NCI-H2227 (cell line): ENCODE measurements at regions not wholly inside any gene's neighbourhood (a gene's known extent, or its start where the extent isn't known, plus 50 kb on each side); places are given as distances from the start of the nearest gene placed in this dataset.

Experiments used
- DNase-seq: peaks from one replicate; lab custom pipeline; 2025; ENCODE audit not compliant: unreplicated experiment; lab: John Stamatoyannopoulos, UW

- DNase-seq: no peak
Measured at GRCh38 chr2:43039376-43040080, 186.9 kb downstream of the ZFP36L2 start.

DNA sequence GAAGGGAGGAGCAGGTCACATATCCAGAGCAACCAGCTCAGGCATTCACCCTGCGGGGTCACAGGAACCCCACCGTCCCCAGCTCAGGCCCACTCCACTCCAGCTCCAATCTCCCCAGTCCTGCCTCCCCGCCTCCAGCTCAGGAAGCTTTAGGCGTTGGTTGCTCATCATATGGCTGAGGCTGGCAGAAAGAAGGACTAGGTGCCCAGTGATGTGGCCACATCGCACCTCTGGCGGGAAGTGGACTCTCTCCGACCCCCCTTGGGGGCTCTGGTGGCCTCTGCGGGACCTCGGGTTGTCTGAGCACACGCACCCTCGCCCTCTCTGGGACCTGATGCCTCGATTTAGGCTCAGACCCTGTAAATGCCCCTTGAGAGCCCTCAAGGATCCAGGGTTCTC, 187.7 kb downstream of the ZFP36L2 start:
- DNase-seq: no peak

DNA sequence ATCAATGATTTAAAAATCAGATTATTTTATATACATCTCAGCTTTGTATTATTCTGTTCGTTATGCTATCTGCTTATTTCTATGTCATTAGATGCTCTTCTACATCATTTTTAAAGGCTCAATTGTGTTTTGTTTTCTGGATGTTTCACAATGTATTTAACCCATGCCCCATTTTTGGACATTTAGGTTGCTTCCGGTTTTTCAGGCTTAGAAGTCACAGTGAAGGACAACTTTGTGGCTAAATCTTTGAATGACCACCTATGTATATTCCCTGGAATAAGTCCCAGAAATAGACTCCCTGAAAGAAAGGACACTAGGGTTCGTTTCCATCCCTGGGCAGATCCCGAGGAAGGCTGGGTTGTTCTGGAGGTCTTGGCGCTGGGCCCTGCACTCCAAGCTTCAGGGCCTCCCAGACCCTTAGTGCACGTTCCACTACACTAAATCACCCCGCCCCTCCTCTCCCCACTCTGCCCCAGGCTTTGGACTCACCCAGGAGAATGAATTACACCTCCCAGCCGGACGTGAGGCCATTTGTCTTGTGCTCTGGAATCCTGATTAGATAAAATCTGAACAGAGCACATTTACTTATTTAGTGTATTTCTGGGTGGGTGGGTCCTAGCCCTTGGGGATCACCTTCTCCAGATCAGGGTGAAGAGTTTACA, 188.2 kb downstream of the ZFP36L2 start:
- DNase-seq: no peak

- DNase-seq: no peak
Measured at GRCh38 chr2:43035922-43036321, 190.5 kb downstream of the ZFP36L2 start.

GRCh38 chr2:43034921-43035320, 191.5 kb downstream of the ZFP36L2 start:
- DNase-seq: no peak

GRCh38 chr2:43034242-43034619, 192.2 kb downstream of the ZFP36L2 start:
- no peak for DNase-seq

DNA sequence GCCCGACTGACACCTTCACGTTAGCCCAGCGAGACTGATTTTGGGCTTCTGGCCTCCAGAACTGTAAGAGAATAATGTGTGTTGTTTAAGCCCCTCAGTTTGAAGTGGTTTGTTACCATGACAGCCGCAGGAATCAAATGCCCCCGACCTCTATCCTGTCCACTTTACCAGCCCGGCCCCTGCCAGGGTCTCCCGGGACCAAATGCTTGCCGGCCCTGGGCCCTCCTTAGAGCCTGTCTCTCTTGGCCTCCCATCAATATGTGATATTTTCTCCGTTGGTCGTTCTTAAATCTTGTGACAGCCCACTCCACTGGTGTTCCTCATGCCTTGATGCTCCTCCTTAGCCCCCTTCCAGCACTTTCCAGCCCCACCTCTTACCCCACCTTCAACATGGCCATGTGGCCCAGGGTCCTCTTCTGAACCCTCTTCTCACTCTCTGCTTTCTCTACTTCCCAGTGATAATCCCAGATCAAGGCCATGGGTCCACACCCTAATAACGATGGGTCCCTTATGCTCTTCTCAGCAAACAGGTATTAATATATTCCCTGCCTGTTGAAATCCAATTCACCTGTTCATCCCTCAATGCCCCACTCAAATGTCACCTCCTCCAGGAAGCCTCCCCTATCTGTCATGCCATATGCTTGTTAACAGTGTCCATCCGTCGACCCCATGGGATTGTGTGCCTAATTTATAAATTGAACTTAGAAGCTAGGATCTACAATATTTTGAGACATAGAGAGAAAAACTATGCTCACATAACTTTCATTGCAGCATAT, 192.8 kb downstream of the ZFP36L2 start:
- DNase-seq: no peak

- DNase-seq: no peak
Measured at GRCh38 chr2:43033016-43033270, 193.5 kb downstream of the ZFP36L2 start.

GRCh38 chr2:43032213-43033015, 194.0 kb downstream of the ZFP36L2 start:
- no peak for DNase-seq

- DNase-seq: no peak
Measured at GRCh38 chr2:43031471-43032212, 194.8 kb downstream of the ZFP36L2 start.

GRCh38 chr2:43030551-43031307, 195.7 kb downstream of the ZFP36L2 start:
- DNase-seq: no peak

GRCh38 chr2:43029186-43029585, 197.2 kb downstream of the ZFP36L2 start:
- DNase-seq: no peak

DNA sequence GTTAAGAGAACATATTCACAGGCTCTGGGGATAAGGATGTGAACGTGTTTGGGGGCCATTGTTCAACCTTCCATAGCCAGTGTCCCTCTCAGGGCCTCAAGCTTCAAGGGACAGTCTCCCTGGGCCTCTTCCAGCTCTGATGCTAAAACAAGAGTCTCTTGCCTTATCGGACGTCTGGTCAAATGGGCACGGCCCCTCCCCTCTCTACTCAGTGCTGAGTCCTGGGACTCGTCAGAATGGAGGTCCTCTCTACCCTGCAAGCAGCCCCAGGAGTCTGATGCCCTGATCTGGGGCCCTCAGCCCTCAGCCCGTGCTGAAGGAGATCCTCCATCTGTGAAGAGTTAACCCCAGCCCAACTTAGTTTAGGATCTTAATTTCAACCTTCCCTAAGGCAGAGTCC, 198.2 kb downstream of the ZFP36L2 start:
- DNase-seq: no peak

DNA sequence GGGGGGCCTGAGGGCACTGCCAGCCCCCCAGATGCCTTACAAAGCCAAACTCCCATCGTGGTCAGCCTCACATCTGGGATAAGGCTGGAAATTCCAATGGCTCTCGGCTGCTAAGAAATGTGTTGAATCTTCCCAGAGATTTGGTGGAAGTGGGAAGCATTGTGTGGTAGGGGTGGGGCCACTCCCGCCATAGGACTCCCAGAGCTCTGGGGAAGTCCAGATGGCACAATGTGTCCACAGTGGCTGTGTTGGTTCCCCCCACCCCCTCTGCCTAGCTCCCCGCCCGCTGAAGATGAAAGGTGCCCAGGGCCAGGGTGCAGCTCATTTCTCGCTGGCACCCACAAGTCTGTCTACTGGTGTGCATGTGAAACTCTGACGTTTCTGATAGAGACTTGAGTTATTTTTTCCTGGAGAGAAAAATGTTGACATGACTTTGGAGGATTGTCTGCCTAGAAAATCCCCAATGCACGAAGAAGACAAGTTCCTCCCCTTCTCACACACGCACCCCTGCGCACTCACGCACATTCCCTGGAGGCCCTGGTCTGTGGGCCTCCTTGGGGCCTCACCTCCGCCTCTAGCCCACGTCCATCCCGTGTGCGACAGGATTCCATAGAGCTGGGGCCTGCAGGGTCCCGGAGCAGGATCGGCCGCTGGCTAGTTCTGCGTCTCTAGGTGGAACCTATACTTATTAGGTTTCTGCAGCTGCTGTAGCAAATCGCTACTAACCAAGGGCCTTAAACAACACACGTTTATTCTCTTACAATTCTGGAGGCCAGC, 199.1 kb downstream of the ZFP36L2 start:
- DNase-seq: no peak

DNA sequence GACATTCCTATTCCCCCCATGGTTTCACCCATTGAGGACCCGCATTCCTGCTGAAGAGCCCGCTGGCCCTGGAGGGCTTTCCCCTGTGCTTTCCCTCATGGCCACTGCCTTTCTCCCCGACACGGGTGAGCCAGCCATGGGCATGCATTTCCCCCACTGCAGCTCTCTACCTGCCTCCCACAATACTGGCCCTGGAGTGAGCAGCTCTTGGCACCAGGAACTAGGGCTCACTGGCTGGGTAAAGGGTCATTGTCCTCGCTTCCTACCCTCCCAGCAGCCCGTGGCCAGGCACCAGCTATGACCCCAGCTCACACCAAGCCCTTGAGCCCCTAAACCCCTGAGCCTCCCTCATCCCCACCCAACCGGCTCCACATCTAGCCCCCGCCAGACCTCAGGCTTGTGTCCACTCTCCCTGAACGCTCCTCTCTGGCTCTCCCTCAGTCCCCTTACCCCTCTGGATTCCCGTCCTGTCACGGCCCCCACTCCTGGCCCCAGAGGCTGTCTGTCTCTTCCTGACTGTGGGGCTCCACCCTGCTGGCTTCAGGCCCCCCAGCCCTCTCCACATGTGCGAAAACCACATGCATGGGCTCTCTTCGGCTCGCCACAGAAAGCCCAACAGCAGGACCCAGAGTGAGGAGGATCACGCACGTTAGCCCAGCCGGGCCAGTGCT, 199.8 kb downstream of the ZFP36L2 start:
- DNase-seq: no peak

DNA sequence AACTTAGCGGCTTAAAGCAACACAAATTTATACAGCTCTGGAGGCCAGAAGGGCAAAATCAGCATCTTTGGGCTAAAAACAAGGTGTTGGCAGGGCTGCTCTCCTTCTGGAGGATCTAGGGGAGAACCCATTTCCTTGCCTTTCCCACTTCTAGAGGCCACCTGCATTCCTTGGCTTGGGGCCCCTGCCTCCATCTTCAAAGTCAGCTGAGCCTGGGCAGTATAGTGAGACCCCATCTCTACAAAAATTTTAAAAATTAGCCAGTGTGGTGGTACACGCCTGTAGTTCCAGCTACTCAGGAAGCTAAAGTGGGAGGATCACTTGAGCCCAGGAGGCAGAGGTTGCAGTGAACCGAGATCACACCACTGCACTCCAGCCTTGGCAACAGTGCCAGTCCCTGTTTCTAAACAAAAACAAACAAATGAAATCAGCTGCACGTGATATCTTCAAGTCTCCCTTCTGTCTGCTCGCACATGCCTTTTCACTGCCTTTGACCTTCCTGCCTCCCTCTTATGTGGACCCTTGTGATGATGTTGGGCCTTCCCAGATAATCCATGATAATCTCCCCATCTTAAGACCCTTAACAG, 200.6 kb downstream of the ZFP36L2 start:
- no peak for DNase-seq

- peak; percentile 19 for DNase-seq
Measured at GRCh38 chr2:43024515-43025011, 201.8 kb downstream of the ZFP36L2 start.

GRCh38 chr2:43023791-43024514, 202.5 kb downstream of the ZFP36L2 start:
- DNase-seq: no peak
